Testis (tissue), 2 donors: ENCODE measurements at regions not wholly inside any gene's neighbourhood (a gene's known extent, or its start where the extent isn't known, plus 50 kb on each side); places are given as distances from the start of the nearest gene placed in this dataset.

ENCODE experiments used
- CTCF ChIP-seq, 3 experiments: fragments of 450-650 bp in 2 of 3; fragments of 200-600 bp in 1 of 3; sonication (generic) in 1 of 3; IDR thresholded peaks; one replicate each; pipeline ENCODE4 v1.5.1; 2016 to 2019; ENCODE audit warnings: antibody characterized with exemption in 3 of 3, mild to moderate bottlenecking in 2 of 3, moderate library complexity in 1 of 3
- POLR2A ChIP-seq: fragments of 450-650 bp; IDR thresholded peaks from one replicate; pipeline ENCODE4 v1.6.1; 2017; ENCODE audit warnings: antibody characterized with exemption, mild to moderate bottlenecking, moderate library complexity

- TF ChIP-seq CTCF (IDR thresholded peaks at IDR 0.05) (no peak), POLR2A (no peak)
These were observed 278.1 kb upstream of the LRTM1 start for GRCh38 chr3:55205990-55206389.
